ENCODE measurements at regions not wholly inside any gene's neighbourhood (a gene's known extent, or its start where the extent isn't known, plus 50 kb on each side); places are given as distances from the start of the nearest gene placed in this dataset.

GRCh38 chr12:84676787-84677186 is 235.8 kb downstream of the SLC6A15 start:
- ATAC-seq (no peak), DNase-seq (no peak)

- ATAC-seq: no peak
- DNase-seq: no peak
Measured at GRCh38 chr12:84661786-84662185, 250.8 kb downstream of the SLC6A15 start.

- ATAC-seq (no peak), DNase-seq (no peak)
Measured at GRCh38 chr12:84660139-84660538, 252.5 kb downstream of the SLC6A15 start.

- ATAC-seq (no peak), DNase-seq (no peak)
Measured at GRCh38 chr12:84658877-84659276, 253.7 kb downstream of the SLC6A15 start.

- ATAC-seq (no peak), DNase-seq (no peak)
Measured at GRCh38 chr12:84656705-84657104, 255.9 kb downstream of the SLC6A15 start.

- ATAC-seq (no peak), DNase-seq (no peak)
Measured at GRCh38 chr12:84653482-84653881, 259.1 kb downstream of the SLC6A15 start.

- DNase-seq (no peak), ATAC-seq (no peak)
Measured at GRCh38 chr12:84648425-84648824, 264.2 kb downstream of the SLC6A15 start.

- ATAC-seq: no peak
Measured at GRCh38 chr12:84644908-84645307, 267.7 kb downstream of the SLC6A15 start.

GRCh38 chr12:84643993-84644392 is 268.6 kb downstream of the SLC6A15 start:
- ATAC-seq (no peak), DNase-seq (no peak)

More at GRCh38 chr12:84644908-84645307, 267.7 kb downstream of the SLC6A15 start:
- no peak for DNase-seq

GRCh38 chr12:84641940-84642545 is 270.6 kb downstream of the SLC6A15 start:
- ATAC-seq (no peak), DNase-seq (no peak)

- no peak for DNase-seq
- no peak for ATAC-seq
Measured at GRCh38 chr12:84638811-84639368, 273.7 kb downstream of the SLC6A15 start.

- ATAC-seq (no peak), DNase-seq (no peak)
Measured at GRCh38 chr12:84637926-84638325, 274.7 kb downstream of the SLC6A15 start.

GRCh38 chr12:84636801-84637290 is 275.8 kb downstream of the SLC6A15 start:
- no peak for ATAC-seq
- no peak for DNase-seq

GRCh38 chr12:84634526-84634925 is 278.1 kb downstream of the SLC6A15 start:
- DNase-seq (no peak), ATAC-seq (no peak)

- no peak for DNase-seq
- ATAC-seq: no peak
Measured at GRCh38 chr12:84632556-84632955, 280.0 kb downstream of the SLC6A15 start.

GRCh38 chr12:84631020-84631419 is 281.6 kb downstream of the SLC6A15 start:
- ATAC-seq: no peak
- DNase-seq: no peak

- DNase-seq: no peak
- ATAC-seq: no peak
Measured at GRCh38 chr12:84627593-84627992, 285.0 kb downstream of the SLC6A15 start.

- DNase-seq (no peak), ATAC-seq (no peak)
Measured at GRCh38 chr12:84624601-84625000, 288.0 kb downstream of the SLC6A15 start.

GRCh38 chr12:84619053-84619571 is 293.5 kb downstream of the SLC6A15 start:
- ATAC-seq: no peak
- no peak for DNase-seq

- DNase-seq: no peak
- ATAC-seq: no peak
Measured at GRCh38 chr12:84607170-84607819, 305.3 kb downstream of the SLC6A15 start.

GRCh38 chr12:84605983-84606382 is 306.6 kb downstream of the SLC6A15 start:
- DNase-seq (no peak), ATAC-seq (no peak)

- ATAC-seq (no peak), DNase-seq (no peak)
Measured at GRCh38 chr12:84604551-84604950, 308.0 kb downstream of the SLC6A15 start.

GRCh38 chr12:84603484-84604248 is 308.9 kb downstream of the SLC6A15 start:
- DNase-seq (no peak), ATAC-seq (no peak)
